ENCODE measurements at regions not wholly inside any gene's neighbourhood (a gene's known extent, or its start where the extent isn't known, plus 50 kb on each side); places are given as distances from the start of the nearest gene placed in this dataset.
"Not testable (repeated sequence)": the region's sequence is repeated elsewhere in the genome, so short reads cannot be mapped to it uniquely, and the experiment has no call there.

GRCh38 chr17:70286391-70286790 lies 117.1 kb downstream of the KCNJ2 start:
- DNase-seq, result peak in 2 of 4 experiments; percentile 31 to 36

- peak; percentile 45 to 74 (median 58) for DNase-seq
Measured at GRCh38 chr17:70288540-70289290, 119.4 kb downstream of the KCNJ2 start.

- no peak for DNase-seq
Measured at GRCh38 chr17:70290770-70291169, 121.4 kb downstream of the KCNJ2 start.

GRCh38 chr17:70292366-70292765 lies 123.0 kb downstream of the KCNJ2 start:
- DNase-seq, result no peak

- not testable (repeated sequence) for DNase-seq
Measured at GRCh38 chr17:70293564-70294310, 124.4 kb downstream of the KCNJ2 start.

GRCh38 chr17:70295329-70295728 lies 126.0 kb downstream of the KCNJ2 start:
- DNase-seq, result peak; percentile 25 to 84 (median 54)

- peak; percentile 52 to 79 (median 70) for DNase-seq
Measured at GRCh38 chr17:70295731-70296130, 126.4 kb downstream of the KCNJ2 start.

GRCh38 chr17:70296456-70296855 lies 127.1 kb downstream of the KCNJ2 start:
- no peak for DNase-seq

- DNase-seq, result no peak
Measured at GRCh38 chr17:70297397-70297796, 128.1 kb downstream of the KCNJ2 start.

- peak; percentile 56 to 80 (median 74) for DNase-seq
Measured at GRCh38 chr17:70298929-70299531, 129.7 kb downstream of the KCNJ2 start.

- DNase-seq, result no peak
Measured at GRCh38 chr17:70307430-70308225, 138.3 kb downstream of the KCNJ2 start.

- peak in 3 of 4 experiments; percentile 15 to 32 (median 23) for DNase-seq
Measured at GRCh38 chr17:70308618-70309017, 139.3 kb downstream of the KCNJ2 start.

- DNase-seq, result no peak
Measured at GRCh38 chr17:70310221-70310672, 140.9 kb downstream of the KCNJ2 start.

- peak in 3 of 4 experiments; percentile 15 to 42 (median 25) for DNase-seq
Measured at GRCh38 chr17:70313086-70313852, 143.9 kb downstream of the KCNJ2 start.

- DNase-seq, result peak in 2 of 4 experiments; percentile 3 to 25
Measured at GRCh38 chr17:70314096-70314495, 144.8 kb downstream of the KCNJ2 start.

- DNase-seq, result peak; percentile 38 to 80 (median 68)
Measured at GRCh38 chr17:70314506-70314905, 145.2 kb downstream of the KCNJ2 start.

- no peak for DNase-seq
Measured at GRCh38 chr17:70317421-70317820, 148.1 kb downstream of the KCNJ2 start.

GRCh38 chr17:70318051-70318450 lies 148.7 kb downstream of the KCNJ2 start:
- DNase-seq, result no peak

- DNase-seq, result no peak
Measured at GRCh38 chr17:70319516-70319915, 150.2 kb downstream of the KCNJ2 start.

GRCh38 chr17:70320673-70321345 lies 151.5 kb downstream of the KCNJ2 start:
- peak in 2 of 4 experiments; percentile 3 to 9 for DNase-seq

- no peak for DNase-seq
Measured at GRCh38 chr17:70321352-70321751, 152.0 kb downstream of the KCNJ2 start.
